ENCODE measurements at regions not wholly inside any gene's neighbourhood (a gene's known extent, or its start where the extent isn't known, plus 50 kb on each side); places are given as distances from the start of the nearest gene placed in this dataset.

- H3K9ac ChIP-seq (ENCODE audit: low read depth in 1 of 2, low read length in 2 of 2) = no peak overlapping the region
- H3K9me3 ChIP-seq (ENCODE audit: control insufficient read depth in 4 of 4, low read length in 3 of 4) = peaks cover 0 to 10% (median 5%) of the 10 kb centered on the region in 4 donors
- H3K4me3 ChIP-seq (ENCODE audit: low read depth in 1 of 3, low read length in 3 of 3) = no peak overlapping the region
- WGBS = 90% methylated on average over 5 of the region's 5 CpGs
- H3K27me3 ChIP-seq (ENCODE audit: control insufficient read depth in 4 of 4, insufficient read depth in 4 of 4, low read length in 3 of 4) = peaks cover 0 to 3% (median 0%) of the 10 kb centered on the region in 4 donors
- H3K36me3 ChIP-seq (ENCODE audit: control insufficient read depth in 4 of 4, insufficient read depth in 3 of 4, low read depth in 1 of 4, low read length in 3 of 4) = no peaks in the 10 kb centered on the region
- no peak overlapping the region for H3K27ac ChIP-seq (ENCODE audit: low read depth in 1 of 2, low read length in 2 of 2)
- H3K4me1 ChIP-seq (ENCODE audit: control insufficient read depth in 4 of 4, insufficient read depth in 4 of 4, low read length in 3 of 4) = no peaks in the 10 kb centered on the region
- no peak for TF ChIP-seq TAF1 (conservative IDR thresholded peaks at IDR 0.05)
- no peak for TF ChIP-seq FOXA2 (IDR thresholded peaks at IDR 0.05)
- TF ChIP-seq EGR1 (IDR thresholded peaks at IDR 0.05; ENCODE audit: low read depth in 2 of 2) = no peak
- TF ChIP-seq ZBTB33 (IDR thresholded peaks at IDR 0.05) = no peak
- DNase-seq (ENCODE audit: low spot score) = no peak
Observed at GRCh38 chr17:77754956-77755355, 203.5 kb upstream of the TNRC6C start.

- Histone ChIP-seq H3K9ac (ENCODE audit: low read depth in 1 of 2, low read length in 2 of 2) (no peak overlapping the region), H3K4me3 (ENCODE audit: low read depth in 1 of 3, low read length in 3 of 3) (no peak overlapping the region), H3K9me3 (ENCODE audit: control insufficient read depth in 4 of 4, low read length in 3 of 4) (peaks cover 0 to 10% (median 5%) of the 10 kb centered on the region in 4 donors), H3K36me3 (ENCODE audit: control insufficient read depth in 4 of 4, insufficient read depth in 3 of 4, low read depth in 1 of 4, low read length in 3 of 4) (no peaks in the 10 kb centered on the region), H3K27me3 (ENCODE audit: control insufficient read depth in 4 of 4, insufficient read depth in 4 of 4, low read length in 3 of 4) (peaks cover 0 to 3% (median 0%) of the 10 kb centered on the region in 4 donors), H3K27ac (ENCODE audit: low read depth in 1 of 2, low read length in 2 of 2) (no peak overlapping the region), H3K4me1 (ENCODE audit: control insufficient read depth in 4 of 4, insufficient read depth in 4 of 4, low read length in 3 of 4) (no peaks in the 10 kb centered on the region)
- WGBS = 91% methylated on average over 9 of the region's 9 CpGs
- no peak for DNase-seq (ENCODE audit: low spot score)
- TF ChIP-seq GABPA (IDR thresholded peaks at IDR 0.05 in 1 of 2, conservative IDR thresholded peaks at IDR 0.05 in 1 of 2) = no peak
- no peak for TF ChIP-seq TAF1 (conservative IDR thresholded peaks at IDR 0.05)
- TF ChIP-seq SP1 (IDR thresholded peaks at IDR 0.05) = no peak
- TF ChIP-seq FOXA2 (IDR thresholded peaks at IDR 0.05) = no peak
- TF ChIP-seq MAX (IDR thresholded peaks at IDR 0.05) = no peak
- TF ChIP-seq FOXA1 (IDR thresholded peaks at IDR 0.05) = no peak
Observed at GRCh38 chr17:77755410-77755963, 203.0 kb upstream of the TNRC6C start.

- H3K27me3 ChIP-seq (ENCODE audit: control insufficient read depth in 4 of 4, insufficient read depth in 4 of 4, low read length in 3 of 4) = no peaks in the 10 kb centered on the region
- H3K9me3 ChIP-seq (ENCODE audit: control insufficient read depth in 4 of 4, low read length in 3 of 4) = peaks cover 0 to 10% (median 5%) of the 10 kb centered on the region in 4 donors
- no peak overlapping the region for H3K27ac ChIP-seq (ENCODE audit: low read depth in 1 of 2, low read length in 2 of 2)
- WGBS = 80% methylated on average over 5 of the region's 5 CpGs
- TF ChIP-seq HNF4G (IDR thresholded peaks at IDR 0.05) = no peak
- no peak for DNase-seq (ENCODE audit: low spot score)
- no peaks in the 10 kb centered on the region for H3K36me3 ChIP-seq (ENCODE audit: control insufficient read depth in 4 of 4, insufficient read depth in 3 of 4, low read depth in 1 of 4, low read length in 3 of 4)
- H3K4me3 ChIP-seq (ENCODE audit: low read depth in 1 of 3, low read length in 3 of 3) = no peak overlapping the region
- H3K9ac ChIP-seq (ENCODE audit: low read depth in 1 of 2, low read length in 2 of 2) = no peak overlapping the region
- H3K4me1 ChIP-seq (ENCODE audit: control insufficient read depth in 4 of 4, insufficient read depth in 4 of 4, low read length in 3 of 4) = no peaks in the 10 kb centered on the region
Observed at GRCh38 chr17:77756028-77756427, 202.5 kb upstream of the TNRC6C start.

GRCh38 chr17:77756846-77757560 lies 201.5 kb upstream of the TNRC6C start:
- no peaks in the 10 kb centered on the region for H3K36me3 ChIP-seq (ENCODE audit: control insufficient read depth in 4 of 4, insufficient read depth in 3 of 4, low read depth in 1 of 4, low read length in 3 of 4)
- no peak overlapping the region for H3K4me3 ChIP-seq (ENCODE audit: low read depth in 1 of 3, low read length in 3 of 3)
- no peak overlapping the region for H3K9ac ChIP-seq (ENCODE audit: low read depth in 1 of 2, low read length in 2 of 2)
- H3K27ac ChIP-seq (ENCODE audit: low read depth in 1 of 2, low read length in 2 of 2) = no peak overlapping the region
- H3K27me3 ChIP-seq (ENCODE audit: control insufficient read depth in 4 of 4, insufficient read depth in 4 of 4, low read length in 3 of 4) = no peaks in the 10 kb centered on the region
- WGBS = 58% methylated on average over 10 of the region's 10 CpGs
- no peak for DNase-seq (ENCODE audit: low spot score)
- no peaks in the 10 kb centered on the region for H3K4me1 ChIP-seq (ENCODE audit: control insufficient read depth in 4 of 4, insufficient read depth in 4 of 4, low read length in 3 of 4)
- peaks cover 0 to 10% (median 5%) of the 10 kb centered on the region in 4 donors for H3K9me3 ChIP-seq (ENCODE audit: control insufficient read depth in 4 of 4, low read length in 3 of 4)
- no peak for TF ChIP-seq FOXA2 (IDR thresholded peaks at IDR 0.05)
- no peak for TF ChIP-seq RAD21 (IDR thresholded peaks at IDR 0.05)
- no peak for TF ChIP-seq RXRA (IDR thresholded peaks at IDR 0.05)
- no peak for TF ChIP-seq EGR1 (IDR thresholded peaks at IDR 0.05; ENCODE audit: low read depth in 2 of 2)
- TF ChIP-seq HNF4A (conservative IDR thresholded peaks at IDR 0.05) = no peak
- no peak for TF ChIP-seq JUND (IDR thresholded peaks at IDR 0.05)
- TF ChIP-seq GABPA (IDR thresholded peaks at IDR 0.05 in 1 of 2, conservative IDR thresholded peaks at IDR 0.05 in 1 of 2) = no peak
- no peak for TF ChIP-seq REST (IDR thresholded peaks at IDR 0.05)
- no peak for TF ChIP-seq CTCF (IDR thresholded peaks at IDR 0.05; ENCODE audit: low read depth, low read length, missing input control)
- TF ChIP-seq FOXA1 (IDR thresholded peaks at IDR 0.05) = no peak

Measured in liver (tissue), 8 donors.